ENCODE measurements at regions not wholly inside any gene's neighbourhood (a gene's known extent, or its start where the extent isn't known, plus 50 kb on each side); places are given as distances from the start of the nearest gene placed in this dataset.

DNA sequence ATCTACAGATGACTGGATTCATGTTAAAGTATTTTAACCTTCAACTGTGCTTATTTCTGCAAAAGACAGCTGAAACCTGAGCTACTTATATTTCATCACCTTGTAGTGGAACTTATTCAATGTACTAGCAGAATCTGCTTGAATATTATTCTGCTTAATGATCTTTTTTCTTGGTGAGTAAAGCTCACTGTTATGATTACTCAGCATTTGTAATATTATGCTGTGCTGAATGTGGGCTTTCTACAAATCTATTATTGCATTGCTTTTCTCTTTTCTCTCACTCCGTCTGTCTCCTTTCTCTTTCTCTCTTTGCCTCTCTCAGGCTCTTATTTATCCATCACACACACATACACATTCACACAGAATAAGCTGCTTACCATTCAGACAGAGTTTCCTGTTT, 98.7 kb upstream of the TMEM196 start:
- in situ Hi-C loops (cut with HindIII; ENCODE audit: low sequenced_read_pairs) = no loop called here

DNA sequence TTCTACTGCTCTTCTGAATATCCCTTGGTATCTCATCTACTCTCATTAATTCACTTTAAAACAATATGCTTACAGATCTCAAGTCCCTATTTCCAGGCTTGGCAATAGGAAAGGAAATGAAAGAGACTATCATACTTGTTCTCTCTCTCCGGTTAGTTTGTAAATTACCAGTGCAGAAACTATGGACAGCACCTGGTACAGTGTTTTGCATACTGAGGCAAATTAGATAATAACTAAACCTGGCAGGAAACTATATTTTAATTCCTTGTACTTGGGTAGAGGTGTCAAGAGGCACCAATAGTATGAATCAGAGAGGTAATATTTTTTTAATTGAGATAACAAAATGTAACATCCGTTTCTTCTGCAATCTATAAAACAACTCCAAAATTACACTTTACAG, 97.7 kb upstream of the TMEM196 start:
- in situ Hi-C loops (cut with HindIII; ENCODE audit: low sequenced_read_pairs) = no loop called here

DNA sequence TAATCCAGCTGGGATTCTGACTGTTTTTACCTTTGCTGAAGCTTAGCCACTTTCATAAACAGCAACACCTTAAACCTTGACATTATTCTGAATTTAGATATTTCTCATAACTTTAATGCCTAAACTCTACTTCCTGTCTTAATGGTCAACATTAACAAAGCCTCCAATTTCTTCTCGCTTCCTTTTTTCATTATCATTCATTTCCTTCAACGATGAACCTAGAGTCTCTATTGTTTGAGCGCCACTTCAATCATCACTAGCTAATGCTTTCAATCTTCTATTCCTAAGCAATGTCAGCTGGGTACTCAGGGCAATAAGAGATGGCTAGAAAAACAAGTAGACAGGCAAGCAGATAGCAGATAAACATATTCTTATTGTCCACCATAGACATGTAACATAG, 96.6 kb upstream of the TMEM196 start:
- in situ Hi-C loops (cut with HindIII; ENCODE audit: low sequenced_read_pairs) = no loop called here

DNA sequence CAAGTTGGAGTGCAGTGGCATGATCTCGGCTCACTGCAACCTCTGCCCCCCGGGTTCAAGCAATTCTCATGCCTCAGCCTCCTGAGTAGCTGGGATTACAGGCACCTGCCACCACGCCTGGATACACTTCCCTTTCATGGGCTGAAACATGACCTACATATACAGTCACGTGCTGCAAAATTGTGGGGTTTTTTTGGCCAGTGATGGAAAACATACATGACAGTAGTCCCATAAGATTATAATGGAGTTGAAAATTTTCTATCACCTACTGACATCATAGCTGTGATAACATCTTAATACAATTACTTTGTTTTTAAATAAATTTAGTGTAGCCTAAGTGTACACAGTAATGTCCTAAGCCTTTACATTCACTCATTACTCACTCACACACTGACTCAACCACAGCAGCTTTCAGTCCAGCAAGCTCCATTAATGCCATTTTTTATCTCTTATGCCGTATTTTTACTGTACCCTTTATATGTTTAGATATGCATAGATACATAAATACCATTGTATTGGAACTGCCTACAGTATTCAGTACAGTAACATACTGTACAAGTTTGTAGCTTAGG, 79.9 kb upstream of the TMEM196 start:
- in situ Hi-C loops (cut with HindIII; ENCODE audit: low sequenced_read_pairs) = no loop called here

DNA sequence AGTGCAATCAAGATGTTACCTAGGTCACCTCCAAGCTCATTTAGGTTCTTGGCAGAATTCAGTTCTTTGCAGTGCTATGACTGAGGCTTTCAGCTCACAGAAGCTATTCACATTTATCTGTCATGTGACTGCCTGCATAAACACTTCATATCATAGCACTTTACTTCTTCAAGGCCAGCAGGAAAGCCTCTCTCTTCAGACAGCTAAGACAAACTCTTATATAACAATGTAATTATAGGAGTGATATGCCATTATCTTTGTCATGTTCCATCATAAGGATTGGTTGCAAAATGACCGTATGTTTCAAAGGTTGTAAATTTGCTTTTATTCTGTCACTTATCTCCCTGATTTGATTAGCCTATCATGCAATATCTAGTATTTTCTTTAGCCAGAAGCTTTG, 78.8 kb upstream of the TMEM196 start:
- in situ Hi-C loops (cut with HindIII; ENCODE audit: low sequenced_read_pairs) = no loop called here

DNA sequence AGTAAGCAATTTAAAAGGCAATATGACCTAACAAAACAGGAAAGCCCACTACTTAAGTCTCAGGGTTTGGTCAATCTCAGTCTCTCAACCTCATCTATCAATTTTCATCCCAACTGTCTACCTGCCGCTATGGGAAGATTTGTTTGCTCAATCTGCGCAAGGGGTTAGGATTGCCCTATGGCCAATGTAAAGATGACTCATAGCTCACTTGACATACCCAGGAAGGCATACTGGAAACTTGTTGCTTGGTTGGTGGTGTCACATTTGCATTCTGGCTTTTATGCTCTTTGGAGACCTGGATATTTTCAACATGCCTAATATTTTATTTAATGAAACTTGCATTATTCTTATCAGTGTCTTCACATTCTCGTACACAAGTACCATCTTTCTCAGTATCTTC, 78.1 kb upstream of the TMEM196 start:
- in situ Hi-C loops (cut with HindIII; ENCODE audit: low sequenced_read_pairs) = no loop called here

DNA sequence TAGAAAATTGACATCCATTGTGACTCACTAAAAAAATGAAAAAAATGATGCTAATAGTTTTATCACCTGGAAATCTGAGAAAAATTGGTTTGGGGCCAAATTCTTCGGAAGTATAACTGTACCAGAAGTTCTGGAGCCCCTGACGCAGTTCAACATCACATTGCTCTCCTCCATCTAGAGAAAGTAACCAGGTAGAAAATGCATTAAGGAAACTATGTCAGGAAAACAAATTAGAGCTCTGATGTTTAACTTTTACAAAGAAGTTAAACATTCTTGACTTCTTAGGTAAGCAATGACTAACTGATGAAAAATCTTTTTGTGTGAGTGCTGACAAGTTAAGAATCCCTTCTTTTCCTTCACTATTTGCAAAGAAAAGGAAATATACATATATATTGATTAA, 61.1 kb upstream of the TMEM196 start:
- in situ Hi-C loops (cut with HindIII; ENCODE audit: low sequenced_read_pairs) = no loop called here

DNA sequence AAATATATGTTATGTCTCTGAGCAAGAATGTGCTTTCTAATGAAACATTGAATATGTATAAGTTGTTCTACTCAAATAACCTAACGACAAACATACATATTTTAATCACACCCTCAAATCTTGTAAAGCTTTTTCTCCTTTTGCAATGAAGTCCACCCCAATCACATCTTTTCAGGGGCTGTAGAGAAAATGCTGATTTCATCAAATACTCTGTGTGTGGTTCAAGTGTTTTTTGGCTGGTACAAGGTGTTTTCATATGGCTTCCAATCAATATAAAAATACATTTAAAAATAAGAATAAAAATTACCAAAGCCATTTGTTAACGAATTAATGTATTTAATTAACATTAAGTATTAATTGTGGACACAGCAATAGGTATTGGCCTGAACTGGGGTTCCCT, 57.2 kb upstream of the TMEM196 start:
- in situ Hi-C loops (cut with HindIII; ENCODE audit: low sequenced_read_pairs) = no loop called here

Data from DLD1 (cell line).